T-helper 9 cell (primary cell): ENCODE measurements at regions not wholly inside any gene's neighbourhood (a gene's known extent, or its start where the extent isn't known, plus 50 kb on each side); places are given as distances from the start of the nearest gene placed in this dataset.

Source experiments
- DNase-seq: peaks from one replicate; pipeline ENCODE4 v3.0.0-alpha.2; 2020

DNA sequence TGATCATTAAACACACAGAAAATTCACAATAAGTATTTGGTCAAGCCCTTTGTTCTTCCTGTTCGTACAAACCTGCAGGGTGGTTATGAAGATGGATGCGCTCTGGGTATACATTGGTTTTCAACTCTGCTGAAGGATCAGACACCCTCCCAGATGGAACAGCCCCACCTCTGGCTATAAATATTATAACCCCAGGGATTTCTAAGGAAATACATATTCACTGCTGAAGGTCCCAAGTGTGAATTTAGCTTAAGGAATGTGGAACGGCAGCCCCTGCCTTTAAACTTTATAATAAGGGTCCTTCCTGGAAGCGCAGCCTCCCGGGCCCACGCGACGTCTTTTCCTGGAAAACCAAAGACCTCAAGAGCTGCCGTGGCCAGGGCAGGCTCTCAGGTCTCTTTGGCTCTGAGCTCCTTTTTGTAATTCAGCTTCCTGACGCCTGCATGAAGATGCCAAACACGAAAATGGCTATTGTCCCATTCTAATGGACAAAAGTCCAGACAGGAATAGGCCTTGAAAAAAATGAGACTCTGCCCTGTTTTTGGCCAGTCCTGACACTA is 172.4 kb upstream of the SSTR4 start:
- DNase-seq: no peak

DNA sequence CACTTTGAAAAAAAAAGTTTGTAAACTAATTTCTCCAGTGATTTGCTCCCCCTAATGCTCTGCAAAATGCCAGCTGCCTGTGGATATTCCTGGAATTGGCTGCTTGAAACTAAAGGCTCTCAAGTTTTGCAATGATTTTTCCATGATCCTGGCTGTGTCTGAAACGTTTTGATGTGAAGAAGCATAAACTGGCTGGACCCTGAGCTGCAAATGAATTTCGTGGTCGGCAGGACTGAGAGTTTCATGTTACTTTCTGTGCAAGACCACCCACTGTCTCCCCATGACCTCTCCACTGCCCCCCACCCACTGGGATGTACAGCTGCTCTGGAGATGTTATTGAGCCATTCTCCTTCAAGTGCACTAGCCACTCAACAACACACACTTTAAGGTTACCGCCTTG is 171.3 kb upstream of the SSTR4 start:
- DNase-seq: no peak

DNA sequence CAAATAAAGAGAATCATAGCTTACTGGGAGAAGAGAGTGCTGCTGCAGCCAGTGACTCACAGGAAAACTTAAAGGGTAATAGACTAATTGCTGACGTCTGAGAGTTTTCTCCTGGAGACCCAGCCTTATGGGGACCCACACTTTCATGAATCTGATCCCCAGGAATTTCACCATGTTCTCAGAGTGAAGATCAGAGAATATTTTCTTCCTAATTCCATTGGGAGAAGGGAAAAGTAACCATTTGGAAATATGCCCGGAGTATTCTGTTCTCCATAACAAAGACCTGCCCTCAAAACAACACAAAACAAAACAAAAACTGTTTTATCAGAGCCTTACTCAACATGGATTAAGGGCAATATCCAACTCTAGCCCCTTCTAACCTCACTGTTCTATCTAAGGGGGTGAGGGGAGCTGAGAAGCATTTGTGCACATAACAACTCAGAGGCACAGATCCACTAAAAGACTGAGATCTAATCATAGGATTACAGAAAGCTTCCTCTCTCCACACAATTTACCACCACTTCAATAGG is 168.2 kb upstream of the SSTR4 start:
- no peak for DNase-seq

DNA sequence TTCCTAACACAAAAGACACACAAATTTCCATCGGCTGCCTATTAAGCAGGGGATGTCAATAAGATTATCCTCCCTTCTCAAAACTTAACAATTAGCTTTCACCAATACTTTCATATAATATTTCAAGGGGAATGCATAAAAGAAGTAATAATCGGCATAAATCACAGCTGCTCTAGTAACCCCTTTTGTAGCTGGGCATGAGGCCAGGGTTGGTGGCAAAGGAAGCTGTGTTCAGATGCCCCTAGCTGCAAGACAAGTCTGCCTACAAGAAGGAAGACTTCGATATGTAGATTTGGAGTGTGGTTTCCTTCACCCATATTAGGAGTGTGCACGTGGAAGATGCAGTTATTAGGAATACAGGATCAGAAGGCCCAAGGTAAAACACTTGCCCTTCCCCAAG is 156.9 kb upstream of the SSTR4 start:
- no peak for DNase-seq

DNA sequence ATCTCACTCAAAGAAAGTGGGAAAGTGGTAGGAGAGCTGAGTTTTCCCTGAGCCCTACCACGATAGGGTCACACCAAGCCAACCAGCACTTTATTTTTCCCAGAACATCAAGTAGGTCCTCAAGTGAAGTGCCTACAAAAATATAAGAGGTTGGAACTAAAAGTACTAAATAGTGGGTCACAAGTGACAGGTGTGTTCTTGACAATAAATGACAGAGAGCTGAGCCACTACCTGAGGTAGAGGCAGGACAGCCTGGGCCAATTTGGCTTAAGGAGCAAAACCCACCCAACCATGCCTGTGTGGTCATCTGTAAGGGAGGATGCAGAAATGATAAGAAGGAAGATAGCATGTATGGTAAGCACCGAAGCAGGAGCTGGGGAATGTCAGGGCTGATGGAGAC is 154.8 kb upstream of the SSTR4 start:
- DNase-seq: no peak

DNA sequence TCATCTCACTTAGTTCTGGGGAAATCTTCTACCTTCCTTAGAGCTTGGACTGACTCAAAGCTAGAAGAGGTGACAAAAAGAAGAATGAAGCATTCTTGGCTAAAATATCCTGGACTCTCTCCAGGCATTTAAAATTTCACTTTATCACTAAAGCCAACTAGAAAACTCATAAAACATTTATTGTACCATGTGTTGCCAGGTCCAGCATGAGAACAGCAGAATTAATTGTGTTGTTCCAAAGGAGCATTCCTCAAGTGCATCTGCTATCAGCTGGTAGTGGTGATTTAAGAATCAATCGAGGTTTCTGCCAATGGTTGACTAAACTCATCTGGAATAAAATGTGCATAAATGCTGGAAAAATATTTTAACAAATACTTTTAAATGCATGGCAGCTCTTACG is 147.3 kb upstream of the SSTR4 start:
- DNase-seq: no peak

DNA sequence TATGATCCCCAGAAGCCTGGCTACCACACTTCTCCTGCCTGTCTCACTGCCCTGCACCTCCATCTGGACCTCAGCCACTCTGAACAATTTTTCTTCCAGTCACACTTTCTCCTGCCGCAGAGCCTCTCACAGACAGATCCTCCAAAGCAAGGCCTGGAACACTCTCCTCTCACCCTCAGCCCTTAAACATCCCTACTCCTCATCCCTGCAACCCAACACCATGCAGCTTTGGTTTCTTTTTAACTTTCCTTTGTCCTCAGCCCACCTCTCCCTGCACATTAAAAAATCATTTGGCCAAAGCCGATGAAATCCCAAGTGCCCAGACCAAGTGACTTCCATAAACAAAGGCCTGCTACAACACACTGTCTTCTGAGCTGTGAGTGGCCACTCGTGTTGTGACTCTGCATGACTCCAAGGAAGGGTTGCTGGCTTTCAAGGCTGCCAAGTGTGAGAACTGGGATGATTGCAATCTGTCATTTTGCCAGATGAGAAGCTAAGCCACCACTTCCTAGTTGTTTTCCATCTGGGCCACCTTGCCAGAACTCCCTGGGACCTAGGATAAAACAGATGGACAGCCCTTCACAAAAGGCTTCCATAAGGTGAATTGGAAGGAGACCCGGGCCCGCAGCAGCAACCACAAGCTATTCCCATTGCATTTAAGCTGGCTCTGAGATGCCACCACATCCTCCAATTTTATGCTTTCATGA is 144.4 kb upstream of the SSTR4 start:
- no peak for DNase-seq

DNA sequence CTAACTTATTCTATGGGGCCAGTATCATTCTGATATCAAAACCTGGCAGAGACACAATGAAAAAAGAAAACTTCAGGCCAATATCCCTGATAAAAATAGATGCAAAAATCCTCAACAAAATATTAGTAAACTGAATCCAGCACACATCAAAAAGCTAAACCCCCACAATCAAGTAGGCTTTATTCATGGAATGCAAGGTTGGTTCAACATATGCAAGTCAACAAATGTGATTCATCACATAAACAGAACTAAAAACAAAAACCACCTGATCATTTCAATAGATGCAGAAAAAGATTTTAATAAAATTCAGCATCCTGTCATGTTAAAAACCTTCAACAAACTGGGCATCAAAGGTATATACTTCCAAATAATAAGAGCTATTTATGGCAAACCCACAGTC is 133.9 kb upstream of the SSTR4 start:
- DNase-seq: no peak

DNA sequence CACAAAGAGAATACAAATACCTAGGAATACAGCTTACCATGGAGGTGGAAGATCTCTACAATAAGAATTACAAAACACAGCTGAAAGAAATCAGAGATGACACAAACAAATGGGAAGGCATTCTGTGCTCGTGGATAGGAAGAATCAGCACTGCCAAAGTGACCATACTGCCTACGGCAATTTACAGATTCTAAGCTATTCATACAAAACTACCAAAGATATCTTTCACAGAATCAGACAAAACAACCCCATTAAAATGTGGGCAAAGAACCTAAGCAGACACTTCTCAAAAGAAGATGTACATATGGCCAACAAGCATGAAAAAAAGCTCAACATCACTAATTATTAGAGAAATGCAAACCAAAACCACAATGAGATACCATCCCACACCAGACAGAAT is 133.2 kb upstream of the SSTR4 start:
- no peak for DNase-seq

DNA sequence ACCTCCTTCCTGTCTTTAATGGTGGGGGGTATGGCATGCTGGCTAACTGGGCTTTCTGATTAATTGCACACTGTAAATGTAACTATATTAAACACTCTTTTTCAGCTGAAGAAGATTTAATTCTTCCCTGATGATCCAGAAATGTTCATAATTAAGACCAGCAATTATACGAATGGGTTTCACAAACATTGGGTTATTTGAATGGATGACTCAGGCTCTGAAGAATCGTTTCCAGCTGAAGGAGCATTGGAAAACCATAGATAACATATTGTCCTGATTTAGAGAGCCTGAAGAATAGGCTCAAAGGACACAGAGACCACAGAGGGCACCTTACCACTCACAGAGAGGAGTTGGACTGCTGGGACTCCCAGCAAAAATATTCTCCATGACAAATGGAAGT is 130.7 kb upstream of the SSTR4 start:
- DNase-seq: no peak

DNA sequence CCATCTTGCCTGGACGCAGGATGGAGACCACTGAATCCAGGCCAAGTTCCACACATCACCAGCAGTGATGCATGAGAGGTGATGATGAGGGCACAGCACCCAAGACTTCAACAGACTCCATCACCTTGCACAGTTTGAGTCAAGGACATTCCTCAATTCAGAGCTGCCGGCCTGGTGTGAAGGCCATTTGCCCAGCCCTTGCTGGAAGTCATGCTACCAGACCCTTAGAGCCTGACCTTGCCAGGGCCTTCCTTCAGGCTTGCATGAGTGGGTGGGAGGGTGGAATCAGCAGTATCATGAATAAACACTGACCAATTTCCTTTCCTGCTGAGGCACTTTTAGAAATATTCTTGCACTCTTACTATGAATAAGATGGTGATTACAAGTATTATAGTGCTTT is 130.2 kb upstream of the SSTR4 start:
- no peak for DNase-seq

DNA sequence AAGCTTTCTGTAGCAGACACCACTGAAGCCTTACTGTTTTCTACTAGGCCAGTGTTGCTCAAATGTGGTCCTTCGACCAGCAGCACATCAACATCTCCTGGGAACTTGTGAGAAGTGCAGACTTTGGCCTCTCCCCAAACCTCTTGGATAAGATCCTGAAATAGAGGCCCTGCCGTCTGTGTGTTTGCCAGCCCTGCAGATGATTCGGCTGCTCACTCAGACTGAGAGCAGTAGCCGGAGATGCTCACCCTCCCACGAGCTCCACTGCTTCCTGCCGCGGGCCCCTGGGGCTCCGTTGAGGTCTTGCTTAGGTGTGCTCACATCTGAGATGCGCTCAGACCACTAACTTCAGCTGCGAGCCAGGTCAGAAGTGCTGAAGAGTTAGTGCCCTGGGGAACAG is 129.5 kb upstream of the SSTR4 start:
- DNase-seq: no peak

DNA sequence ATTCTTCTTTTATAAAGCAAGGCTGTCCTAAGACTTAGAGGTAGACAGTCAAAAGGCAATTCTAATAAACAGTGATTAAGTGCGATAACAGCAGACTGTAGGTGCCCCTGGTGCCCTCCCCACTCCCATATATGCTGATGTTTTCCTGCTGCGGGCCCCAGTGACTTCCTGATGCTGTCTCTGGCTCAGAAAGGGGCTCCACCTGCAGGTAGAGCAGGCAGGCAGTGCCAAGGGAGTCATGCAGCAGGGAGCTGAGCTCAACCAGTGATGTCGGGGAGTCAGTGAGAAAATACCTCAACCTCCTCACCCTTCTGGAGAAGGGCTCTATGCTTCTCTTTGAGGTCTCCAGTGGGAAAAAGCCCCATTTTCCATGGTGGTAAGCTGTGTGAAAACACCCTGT is 126.7 kb upstream of the SSTR4 start:
- DNase-seq: no peak

DNA sequence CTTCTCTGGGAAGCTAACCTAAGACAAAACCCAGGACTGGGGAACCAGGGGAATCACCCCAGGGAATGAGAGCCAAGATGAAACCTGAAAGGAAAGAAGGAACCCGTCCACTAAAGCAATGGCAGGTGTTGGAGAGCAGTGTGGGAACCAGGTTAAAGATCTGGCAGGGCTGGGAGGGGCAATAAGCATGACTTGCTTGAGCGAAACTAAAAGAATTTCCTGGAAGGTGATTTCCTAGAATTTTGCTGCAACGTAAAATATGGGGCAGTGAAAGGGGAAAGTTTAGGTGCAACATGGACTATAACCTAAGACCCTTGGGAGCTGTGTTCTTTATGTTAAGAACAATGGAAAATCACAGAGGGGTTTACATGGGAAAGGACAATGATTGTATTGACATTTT is 126.2 kb upstream of the SSTR4 start:
- DNase-seq: no peak

DNA sequence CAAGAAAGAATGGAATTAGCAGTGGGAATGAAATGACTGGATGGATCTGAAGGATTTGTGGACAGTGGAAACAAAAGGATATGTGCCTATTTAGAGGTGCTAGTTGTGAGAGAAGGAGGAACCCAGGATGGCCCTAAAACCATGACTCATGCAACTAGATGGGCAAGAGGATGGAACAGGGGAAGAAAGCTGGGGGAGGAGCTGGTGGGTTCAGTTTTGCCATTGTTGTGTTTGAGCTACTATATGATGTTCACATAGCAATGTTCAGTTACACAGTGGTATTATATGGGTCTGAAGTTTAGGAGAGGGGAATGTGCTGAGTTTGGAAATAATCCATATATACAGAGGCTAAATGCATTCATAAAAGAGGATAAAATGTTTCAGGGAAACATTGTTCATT is 125.7 kb upstream of the SSTR4 start:
- no peak for DNase-seq

DNA sequence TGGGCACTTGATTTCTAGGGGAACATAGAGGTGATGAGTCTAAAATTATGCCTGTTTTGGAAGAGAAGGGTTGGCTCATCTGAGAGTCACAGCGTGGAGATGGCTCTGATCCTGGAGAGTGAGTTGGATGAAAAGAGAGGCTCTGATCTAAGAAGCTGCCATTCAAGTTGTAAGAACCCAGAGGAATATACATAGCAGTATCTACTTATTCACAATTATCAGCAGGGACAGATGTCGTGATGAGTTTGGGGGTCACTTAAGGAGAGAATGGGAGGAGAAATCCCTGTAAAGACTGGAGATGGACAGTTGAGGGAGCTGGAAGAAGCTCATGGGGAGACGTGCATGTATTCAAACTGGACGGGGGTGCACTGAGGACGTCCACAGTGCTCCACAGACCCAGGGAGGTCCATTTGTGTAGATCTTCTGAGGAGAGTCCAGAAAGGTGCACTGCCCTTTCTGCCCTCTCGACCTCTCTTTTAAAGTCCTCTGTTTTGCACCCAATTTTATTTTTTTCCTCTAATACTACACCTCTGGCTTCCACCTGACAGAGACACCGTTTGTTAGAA is 124.7 kb upstream of the SSTR4 start:
- no peak for DNase-seq

DNA sequence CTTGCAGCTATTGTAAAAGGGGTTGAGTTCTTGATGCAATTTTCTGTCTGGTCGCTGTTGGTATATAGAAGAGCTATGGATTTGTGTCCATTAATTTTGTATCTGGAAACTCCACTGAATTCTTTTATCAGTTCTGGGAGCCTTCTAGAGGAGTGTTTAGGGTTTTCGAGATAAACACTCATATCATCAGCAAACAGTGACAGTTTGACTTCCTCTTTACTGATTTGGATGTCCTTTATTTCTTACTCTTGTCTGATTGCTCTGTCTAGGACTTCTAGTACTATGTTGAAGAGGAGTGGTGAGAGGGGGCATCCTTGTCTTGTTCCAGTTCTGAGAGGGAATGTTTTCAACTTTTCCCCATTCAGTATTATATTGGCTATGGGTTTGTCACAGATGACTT is 120.8 kb upstream of the SSTR4 start:
- DNase-seq: no peak

DNA sequence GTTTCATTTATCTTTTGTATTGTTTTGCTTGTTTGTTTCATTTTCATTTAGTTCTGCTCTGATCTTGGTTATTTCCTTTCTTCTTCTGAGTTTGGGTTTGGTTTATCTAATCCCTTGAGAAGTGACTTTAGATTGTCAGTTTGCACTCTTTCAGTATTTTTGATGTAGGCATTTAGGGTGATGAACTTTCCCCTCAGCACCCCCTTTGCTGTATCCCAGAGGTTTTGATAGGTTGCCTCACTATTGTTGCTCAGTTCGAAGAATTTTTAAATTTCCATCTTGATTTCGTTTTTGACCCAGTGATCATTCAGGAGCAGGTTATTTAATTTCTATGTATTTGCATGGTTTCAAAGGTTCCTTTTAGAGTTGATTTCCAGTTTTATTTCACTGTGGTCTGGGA is 119.6 kb upstream of the SSTR4 start:
- DNase-seq: no peak

DNA sequence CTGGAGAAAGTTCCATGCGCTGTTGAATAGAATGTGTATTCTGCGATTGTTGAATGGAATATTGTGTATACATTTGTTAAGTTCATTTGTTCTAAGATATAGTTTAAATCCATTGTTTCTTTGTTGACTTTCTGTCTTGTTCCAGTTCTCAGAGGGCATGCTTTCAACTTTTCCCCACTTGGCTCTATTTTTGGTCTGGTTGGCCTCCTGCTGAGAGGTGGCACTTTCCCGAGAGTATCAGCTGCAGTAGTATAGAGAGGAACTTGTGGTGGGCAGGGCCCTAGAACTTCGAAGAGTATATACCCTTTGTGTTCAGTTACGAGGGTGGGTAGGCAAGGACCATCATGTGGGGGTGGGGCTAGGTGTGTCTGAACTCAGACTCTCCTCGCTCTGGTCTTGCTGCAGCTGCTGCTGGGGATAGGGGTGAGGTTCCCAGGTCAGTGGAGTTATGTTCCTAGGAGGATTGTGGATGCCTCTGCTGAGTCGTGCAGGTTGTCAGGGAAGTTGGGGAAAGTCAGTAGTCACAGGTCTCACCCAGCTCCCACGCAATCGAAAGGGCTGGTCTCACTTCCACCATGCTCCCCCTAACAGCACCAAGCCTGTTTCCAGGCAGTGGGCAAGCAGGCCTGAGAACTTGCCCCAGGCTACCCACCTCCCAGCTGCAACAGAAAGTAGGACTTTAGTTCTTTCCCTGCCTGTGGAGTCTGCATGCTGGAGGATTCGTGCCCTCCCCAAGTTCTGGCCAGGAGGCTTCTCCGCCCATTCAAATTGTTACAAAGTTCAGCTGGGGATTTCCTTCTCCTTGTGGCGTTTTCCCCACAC is 118.9 kb upstream of the SSTR4 start:
- DNase-seq: no peak

DNA sequence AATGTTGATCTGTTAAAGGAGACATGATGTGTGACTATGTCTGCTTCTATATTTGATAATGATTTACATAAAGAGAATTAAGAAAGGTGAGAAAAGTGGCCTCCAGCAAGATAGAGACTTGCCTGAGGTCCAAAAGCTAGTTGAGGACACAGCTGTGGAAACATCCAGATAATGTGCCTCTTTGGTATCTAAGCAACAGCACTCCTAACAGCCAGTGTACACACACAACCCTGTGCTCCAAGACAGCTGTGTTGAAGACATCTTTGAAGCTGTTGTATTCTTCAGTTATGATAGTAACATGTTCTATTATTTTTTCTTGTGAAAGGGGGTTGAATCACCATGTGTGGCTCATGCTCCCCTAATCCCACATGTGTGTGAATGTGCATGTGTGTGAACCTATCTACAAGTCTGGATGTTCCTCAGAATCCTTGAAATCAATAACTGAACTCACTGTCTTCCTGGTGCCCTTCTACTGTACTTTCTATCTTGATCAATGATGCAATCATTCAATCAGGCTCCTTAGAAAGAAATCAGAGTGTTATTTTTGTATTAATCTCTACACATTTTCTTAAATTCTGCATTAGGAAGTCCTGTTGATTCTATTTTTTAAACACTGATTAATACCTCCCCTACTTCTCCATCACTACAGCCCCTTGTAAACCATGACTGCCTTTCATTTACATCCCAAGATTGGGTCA is 116.7 kb upstream of the SSTR4 start:
- no peak for DNase-seq

DNA sequence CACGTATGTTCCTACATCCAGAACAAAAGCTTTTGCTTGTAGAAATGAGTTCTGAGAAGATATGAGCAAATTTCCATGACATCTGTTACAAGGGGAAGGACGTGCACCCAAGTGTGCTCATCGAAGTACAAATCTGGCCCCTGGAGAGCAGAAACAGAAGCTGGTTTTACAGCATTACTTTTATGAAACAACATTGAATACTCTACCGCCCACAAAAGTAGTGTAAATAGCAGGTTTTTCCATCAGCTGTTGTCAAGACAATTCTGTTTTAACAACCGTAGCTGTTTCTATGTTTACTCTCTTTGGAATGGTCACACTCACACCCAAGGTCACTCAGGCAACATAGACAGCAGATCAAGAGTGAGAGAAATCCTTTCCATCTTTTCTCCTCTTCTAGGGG is 114.2 kb upstream of the SSTR4 start:
- no peak for DNase-seq

DNA sequence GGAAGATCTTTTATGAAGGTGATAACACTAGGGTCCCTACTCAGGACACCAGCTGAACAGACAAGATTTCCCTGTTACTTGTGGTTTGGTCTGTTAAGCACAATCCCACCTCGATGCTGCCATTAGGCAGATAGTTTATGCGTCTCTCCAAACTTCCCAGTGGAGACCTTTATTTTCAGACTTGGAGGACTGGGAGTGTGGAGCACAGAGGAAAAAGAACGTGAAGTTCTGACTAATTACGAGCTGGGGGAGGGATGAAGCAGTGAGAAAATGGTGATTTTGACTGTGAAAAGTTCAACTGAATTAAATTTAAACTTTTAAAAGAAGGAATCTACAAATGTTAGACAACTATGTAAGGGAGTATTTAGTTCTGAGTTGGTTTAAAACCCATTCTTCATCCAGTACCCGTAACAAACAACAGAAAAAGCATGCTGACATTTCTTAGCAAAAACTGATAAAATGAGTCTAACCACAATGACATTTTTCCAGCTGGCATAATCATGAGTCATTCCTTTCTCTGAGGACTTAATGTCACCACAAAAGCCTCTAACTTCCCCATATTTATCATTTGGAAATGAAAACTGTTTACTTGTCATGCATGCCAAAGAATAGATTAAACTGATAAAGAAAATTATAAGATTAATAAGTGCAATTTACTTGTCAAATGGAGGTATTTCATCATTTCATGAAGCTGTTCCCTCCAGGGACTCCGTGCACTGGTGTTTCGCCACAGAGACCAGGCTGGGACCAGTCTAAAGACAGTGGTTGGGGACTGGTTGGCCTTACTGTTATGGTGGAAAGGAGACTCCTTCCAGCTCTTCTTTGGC is 113.3 kb upstream of the SSTR4 start:
- no peak for DNase-seq
